Stimulated activated CD4-positive, alpha-beta T cell treated with anti-CD3 and anti-CD28 coated beads, Interleukin-2, amount 100 ng/mL, for 24 hours (primary cell): ENCODE measurements at regions not wholly inside any gene's neighbourhood (a gene's known extent, or its start where the extent isn't known, plus 50 kb on each side); places are given as distances from the start of the nearest gene placed in this dataset.
"Not testable (repeated sequence)": the region's sequence is repeated elsewhere in the genome, so short reads cannot be mapped to it uniquely, and the experiment has no call there.

ENCODE experiments used
- DNase-seq, 2 donors: peaks; one replicate each; pipeline ENCODE4 v3.0.0-alpha.2; 2020

DNA sequence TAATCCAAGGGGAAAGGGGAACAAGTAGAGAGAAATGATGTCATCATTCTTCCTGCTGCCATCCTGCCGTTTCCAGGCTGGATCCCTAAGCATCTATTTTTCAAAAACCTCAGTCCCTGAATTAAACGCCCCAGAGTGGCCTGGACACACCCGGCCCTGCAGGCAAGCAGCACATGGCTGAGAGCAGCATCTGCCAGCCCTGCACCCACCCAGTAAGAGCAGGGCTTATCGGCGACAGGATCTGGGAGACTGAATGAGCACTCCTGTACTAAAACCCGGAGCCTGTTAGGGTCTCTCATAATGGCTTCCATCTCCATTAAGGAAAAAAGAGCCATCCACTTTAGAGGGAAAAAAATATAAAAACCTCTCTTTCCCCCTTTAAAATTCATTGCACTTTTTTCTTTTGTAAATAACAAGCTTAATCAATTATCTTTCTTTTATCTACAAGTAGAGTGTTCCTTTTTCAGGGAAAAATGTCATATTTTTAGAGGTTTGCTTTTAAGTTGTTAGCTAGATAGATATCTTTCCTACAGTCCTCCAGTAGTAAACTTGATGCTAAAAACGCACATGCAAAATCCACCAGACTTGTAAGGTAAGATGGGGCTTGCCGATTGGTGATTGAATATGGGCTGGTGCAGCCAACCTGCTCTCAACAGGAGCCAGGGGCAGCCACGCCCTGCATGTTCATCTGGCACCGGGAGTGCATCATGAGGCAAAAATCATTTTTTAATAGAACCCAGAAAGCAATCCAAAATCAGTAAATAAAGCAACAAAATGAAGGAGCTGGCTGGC is 457.8 kb downstream of the EIPR1 start:
- no peak for DNase-seq

DNA sequence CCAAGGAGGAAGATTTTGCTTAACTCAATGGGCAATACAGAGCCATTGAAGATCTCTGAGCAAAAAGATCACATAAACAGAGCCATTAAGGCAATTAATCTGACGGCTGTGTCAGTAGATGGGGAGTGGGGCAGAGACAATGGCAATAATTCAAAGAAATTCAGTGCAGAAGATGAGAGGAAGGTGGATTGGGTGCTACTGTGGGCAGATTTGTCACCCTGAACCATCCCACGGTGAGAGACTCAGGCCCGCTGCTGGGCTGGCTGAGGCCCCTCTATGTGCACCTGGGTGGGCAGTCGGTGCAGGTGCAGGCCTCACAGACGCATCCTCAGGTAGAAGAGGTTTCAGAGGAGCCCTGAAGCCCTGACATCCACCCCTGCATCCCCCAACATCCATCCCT is 458.6 kb downstream of the EIPR1 start:
- no peak for DNase-seq

DNA sequence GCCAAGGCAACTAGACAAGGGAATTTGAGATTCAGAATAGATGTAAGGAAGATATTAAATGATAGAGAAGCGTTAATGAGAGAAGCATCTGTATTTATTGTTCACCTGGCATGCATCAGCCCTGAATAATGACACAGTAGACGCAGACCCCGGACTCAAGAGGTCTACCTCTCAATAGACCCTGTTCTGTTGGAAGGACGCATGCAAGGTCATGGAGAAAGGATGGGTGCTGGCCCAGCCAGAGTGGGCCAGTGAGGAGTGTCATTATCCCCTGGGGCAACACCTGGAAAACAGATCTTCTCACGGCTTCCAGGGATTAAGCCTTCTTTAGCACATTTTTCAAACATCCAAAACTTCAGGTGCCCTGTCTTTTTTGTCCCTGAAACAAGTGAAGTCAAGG is 461.0 kb downstream of the EIPR1 start:
- no peak for DNase-seq

DNA sequence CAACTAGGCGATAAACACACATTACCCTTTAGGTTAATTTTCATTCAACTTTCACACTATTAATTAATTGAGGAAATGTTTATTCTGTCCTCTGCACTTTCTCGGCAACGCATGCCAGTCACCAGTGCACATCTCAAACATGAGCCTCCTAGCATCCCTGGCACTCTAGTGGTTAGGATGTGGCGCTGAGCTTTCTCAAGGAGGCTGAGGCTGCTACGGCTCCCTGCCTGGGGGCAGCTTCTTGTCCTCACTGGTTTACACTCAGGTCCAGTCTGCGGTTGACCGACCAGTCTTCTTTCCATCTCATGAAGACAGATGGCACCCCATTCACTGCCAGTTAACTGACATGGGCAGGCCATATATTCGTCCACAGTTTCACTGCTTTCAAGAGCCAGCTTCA is 463.4 kb downstream of the EIPR1 start:
- DNase-seq, result no peak

DNA sequence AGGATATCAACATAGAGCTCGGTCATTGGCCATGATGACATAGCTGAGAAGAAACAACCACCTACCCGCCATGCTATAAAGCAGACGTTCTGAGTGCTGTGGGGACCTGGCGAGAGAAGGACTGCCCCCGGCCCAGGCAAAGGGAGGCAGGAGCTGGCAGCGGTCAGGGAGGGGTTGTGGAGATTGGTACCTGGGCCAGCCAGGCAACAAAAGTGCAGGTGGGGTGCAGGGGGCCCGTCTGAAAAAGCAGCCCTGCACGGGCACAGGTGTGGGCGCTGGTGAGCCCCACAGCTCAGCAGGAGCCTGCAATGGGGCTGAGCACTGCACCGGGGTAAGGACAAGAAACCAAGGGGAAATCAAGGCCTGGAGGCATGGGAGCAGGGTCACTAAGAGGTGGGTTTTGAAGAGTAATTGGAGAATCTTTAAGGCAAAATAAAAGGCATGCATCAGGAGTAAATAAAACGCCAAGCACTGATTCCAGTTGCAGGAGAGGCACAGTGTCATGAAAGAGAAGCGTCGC is 464.0 kb downstream of the EIPR1 start:
- no peak for DNase-seq

DNA sequence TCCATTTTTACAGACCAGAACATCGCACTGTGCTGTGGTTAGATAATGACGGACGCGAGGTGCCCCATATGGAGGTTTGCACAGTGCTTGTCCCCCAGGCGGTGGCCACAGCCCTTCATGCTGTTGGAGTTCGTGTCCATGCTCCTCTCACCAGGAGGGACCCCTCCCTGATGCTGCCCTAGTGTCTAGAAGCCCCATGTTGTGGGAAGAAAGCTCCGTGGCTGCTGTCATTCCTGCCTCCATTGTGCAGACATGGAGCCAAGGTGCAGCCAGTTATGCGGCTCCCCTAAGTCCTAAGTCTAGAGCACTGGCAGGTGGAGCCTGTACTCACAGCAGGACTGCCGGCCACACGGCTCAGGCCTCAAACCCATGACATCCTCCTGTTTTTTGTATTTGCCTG is 464.9 kb downstream of the EIPR1 start:
- DNase-seq, result no peak

DNA sequence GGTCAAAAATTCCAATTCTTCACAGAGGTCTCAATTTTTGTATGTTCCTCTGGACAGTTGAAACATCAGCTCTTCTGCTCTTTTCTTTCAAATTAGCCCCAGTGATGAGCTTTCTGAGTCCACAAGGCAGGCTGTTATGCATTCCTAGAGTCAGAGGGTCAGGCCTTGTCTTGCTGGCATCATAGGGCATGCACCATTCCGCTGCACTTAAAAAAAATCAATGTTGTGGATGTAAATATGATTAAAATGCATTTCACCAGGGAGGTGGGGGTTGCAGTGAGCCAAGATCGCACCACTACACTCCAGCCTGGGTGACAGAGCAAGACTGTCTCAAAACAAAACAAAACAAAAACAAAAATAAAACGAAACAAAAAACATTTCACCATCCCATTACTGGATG is 465.3 kb downstream of the EIPR1 start:
- no peak for DNase-seq

DNA sequence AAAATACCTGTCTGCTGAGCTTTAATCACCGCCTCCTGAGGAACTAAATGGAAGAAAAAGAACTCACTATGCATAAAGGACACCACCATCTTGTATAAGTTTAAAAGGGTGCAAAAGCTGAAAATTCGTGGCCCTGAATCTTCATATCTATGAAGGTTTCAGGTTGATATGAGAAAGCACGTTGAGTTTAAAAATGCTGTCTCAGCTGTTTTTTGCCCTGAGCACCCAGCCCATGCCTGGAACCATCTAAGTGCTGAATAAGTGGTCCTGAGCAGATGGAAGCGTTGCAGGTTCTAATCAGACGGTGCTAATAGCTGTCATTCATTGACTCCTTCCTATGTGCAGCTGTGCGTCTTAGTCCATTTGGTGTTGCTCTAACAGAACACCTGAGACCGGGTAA is 467.4 kb downstream of the EIPR1 start:
- no peak for DNase-seq

DNA sequence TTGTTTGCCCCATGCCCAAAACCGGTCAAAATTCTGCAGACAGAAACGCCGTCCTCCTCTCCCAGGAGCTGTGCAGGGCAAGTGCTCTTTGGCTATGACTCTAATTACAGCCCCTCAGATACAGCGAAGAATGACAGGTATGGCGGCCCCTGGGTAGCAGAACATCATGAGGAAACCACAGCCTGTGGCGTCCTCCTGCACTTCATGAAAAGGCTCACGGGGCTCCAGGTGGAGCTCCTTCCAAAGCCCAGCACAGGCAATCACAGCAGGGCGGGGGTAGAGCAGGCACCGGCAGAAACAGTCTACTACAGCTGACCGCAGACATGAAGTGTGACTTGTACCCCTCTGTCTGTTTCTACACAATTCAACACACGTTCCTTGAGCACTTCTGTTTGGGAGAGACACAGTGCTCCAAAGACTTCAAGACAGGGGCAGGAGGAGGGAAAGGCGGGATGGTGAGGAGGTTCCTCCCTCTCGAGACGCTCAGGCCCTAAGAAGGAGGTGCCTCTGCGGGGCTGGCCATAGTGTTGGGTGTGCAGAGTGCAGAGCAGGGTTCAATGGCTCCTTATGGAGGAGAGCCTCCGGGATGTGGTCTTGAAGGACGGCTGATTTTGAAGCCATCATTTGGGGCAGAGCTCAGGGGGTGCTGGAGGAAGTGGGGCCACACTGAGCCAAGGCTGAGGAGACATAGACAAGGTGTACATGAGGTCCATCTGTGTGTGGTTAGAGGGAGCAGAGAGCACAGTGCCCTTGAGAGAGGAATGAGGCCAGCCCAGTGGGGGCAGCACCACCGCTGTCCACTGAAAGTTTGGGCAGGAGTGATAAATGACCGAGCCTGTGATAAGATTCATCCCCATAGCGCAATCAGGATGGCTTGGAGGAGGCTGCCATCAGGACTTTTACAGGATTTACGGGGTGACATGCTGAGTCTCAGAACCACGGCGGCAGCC is 468.3 kb downstream of the EIPR1 start:
- DNase-seq, result no peak

DNA sequence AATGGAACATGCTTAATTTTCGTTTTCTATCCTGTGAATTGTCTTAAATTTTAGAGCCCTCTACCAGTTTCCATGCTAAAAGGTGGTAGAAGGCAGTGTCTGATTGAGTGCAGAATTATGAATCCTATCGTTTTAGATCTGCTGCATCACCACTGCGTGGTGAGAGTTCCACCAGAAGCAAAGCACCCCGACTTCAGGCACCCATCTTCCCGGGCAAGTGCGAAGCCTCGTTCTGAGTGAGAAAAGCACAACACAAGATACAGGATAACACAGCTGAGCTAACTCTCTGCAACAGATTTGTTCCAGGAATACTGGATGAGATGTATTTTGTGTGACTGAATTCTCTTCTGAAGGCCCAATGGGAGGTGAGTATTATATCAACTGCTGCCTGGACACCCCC is 471.5 kb downstream of the EIPR1 start:
- no peak for DNase-seq

DNA sequence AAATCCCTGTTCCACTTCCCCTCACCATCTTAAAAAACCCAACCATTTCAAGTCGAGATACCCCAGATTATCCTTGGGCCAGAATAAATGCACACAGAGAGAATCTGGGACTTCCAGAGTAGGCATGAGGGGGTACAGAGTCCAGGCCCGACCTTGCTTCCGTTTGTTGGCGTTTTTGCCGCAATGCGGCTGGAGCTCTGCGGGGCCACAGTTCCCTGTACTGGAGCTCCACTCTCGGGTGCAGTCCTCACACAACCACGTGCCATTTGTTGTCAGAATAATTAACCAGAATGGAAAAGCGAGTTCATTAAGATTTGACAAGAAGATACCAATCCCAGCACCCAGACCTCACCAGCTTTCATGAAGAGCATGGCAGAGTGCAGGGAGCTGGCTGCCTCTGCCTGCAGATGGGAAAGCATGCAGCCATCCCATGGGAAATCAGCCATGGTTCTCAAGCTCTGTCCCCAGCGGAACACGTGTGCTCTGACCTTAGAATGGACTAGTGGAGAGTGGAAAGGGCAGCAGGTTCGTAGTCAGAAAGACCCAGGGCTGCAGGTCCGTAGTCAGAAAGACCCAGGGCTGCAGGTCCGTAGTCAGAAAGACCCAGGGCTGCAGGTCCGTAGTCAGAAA is 472.8 kb downstream of the EIPR1 start:
- no peak for DNase-seq

DNA sequence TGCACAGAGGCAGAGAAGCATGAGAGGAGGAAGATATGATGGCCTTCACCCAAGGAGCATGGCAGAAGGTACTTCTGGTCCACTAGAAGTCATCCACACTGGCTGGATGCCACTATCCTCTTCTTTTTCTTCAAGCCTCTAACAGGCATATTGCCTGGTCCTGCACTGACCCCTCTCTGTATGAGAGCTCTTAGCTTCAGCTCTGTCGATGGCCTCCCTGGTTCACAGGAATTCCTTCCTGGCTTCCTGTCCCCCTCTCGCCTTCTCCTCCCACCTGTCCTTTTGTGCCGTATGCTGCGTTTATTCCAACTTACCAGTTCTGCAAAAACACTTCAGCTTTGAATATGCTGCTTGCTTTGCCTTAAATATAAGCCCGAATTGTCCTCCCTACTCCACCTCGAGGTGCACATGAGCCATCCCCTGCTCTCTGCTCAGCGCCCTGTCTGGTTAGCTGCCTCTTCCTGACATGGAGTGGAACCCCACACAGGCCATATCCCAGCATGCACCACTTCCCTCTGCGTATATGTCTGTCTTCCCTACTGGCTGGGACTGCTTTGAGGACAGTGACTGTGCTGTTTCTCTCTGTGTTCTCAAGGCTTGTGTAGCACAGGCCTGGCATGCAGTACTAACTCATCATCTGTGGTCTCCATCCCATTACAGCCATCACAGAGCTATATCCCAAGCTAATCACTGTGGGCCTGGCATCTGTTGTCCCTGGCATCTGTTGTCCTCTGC is 474.9 kb downstream of the EIPR1 start:
- DNase-seq, result no peak

DNA sequence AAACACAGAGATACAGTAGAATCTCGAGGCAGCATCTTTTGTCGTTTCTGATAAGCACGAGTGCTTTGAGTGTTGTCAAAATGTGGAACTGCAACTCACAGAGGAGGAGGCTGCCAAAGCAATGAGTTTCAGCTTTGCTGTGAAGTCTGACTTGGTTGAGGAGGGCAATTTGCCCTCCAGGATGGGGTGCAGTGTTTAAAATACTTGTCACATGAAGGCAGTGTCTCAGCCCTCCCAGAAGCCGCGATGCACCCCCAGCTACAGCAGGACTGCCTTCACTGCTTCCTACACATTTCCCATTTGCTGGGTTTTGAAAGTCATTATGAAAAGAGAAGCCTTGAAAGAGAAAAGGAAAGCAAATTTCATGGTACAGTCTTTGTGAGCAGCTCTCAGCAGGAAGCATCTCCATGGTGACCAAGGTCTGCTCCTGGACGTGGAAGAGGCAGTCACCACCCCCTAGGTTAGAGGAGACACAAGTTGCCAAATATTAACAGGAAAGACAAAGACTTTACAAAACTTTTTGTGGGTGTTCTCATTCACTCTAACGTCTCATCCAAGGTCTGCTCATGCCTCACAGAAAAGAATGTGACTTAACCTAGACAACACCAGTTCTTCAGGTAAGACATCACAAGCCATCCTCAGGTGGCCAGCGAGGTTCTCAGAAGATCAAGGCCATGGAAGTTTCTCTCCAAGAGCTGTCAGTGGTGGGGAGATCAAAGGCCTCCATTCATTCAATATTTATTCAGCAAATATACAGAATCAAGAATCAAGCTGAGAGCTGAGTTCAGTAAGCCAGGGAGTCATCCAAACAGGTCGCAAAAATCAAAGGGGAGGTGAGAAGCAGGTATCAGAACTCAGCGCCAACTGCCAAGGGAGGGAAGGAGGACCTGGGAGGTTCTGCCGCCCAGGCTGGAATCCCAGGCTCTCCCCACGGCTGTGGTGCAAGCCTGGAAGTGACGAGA is 476.0 kb downstream of the EIPR1 start:
- DNase-seq, result no peak

DNA sequence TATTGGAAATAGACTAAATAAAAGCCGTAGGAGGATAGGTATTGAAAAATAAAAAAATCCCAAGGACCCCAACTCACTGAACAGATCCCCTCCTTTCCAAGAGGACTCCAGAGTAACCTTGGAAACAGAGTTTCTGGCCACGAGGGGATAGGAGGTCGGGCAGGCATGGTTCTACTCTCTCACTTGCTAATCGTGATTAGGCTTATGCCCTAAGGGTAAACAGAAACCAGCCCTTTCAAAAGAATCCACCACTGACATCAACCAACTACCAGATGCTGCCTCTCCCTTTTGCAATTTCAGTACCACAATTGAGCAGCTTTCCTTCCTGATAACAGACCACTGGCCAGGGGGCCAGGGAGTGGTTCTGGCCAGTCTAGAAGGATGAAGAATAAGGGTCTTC is 477.8 kb downstream of the EIPR1 start:
- no peak for DNase-seq

DNA sequence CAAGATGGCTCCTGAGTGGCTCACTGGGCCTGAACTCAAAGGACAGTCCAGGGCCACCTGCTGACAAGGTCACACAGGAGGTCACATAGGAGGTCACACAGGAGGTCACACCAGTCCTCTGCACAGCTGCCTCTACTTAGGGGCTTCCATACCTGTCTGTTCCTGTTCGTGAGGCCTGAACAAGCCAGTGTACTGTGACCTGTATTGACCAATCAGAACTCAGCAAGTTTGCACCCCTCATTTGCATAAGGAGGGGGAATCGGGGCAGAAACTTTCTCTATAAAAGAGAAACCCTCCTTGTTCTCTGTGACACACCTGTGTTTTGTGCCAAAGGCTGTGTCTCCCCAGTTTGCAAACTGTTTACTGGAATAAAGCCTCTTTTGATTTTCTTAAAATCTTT is 478.9 kb downstream of the EIPR1 start:
- DNase-seq, result no peak

DNA sequence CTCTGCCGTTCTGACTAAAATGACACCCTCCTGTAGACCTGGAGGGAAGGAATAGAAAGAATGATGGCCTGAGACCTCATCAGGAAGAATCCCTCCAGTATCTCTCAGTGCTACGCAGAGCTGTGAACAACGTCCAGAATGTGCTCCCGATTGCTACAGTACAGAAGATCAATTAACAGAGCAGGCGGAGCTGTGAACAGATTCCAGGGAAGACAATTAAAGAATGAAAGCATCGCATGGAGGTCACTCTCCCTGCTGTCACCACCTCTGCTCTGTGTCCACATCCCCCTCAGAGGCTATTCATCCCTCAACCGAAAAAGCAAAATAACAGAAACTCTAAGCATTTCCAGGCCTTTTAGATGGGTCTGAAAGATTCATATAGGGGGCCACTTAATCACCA is 481.0 kb downstream of the EIPR1 start:
- no peak for DNase-seq

DNA sequence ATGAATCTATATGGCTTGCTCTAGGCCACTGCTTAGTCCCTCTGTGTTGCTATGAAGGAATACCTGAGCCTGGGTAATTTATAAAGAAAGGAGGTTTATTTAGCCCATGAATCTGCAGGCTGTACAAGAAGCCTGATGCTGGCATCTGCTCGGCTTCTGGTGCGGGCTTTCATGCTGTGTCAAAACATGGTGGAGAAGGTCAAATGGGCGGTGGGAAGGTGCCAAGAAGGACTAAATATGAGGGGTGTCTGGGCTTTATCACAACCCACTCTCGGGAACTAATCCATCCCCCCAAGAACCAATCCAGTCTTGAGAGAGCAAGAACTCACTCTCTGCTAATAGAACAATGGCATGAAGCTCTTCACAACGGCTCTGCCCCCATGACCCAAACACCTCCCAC is 481.6 kb downstream of the EIPR1 start:
- DNase-seq, result no peak

DNA sequence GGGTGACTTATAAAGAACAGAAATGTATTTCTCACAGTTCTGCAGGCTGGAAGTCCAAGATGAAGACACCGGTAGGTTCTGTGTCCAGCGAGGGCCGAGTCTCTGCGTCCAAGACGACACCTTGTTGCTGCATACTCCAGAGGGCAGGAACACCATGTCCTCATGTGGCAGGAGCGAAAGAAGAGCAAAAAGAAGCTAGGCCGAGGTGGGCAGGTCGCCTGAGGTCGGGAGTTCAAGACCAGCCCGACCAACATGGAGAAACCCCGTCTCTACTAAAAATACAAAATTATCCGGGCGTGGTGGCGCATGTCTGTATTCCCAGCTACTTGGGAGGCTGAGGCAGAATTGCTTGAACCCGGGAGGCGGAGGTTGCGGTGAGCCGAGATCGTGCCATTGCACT is 483.6 kb downstream of the EIPR1 start:
- not testable (repeated sequence) for DNase-seq

DNA sequence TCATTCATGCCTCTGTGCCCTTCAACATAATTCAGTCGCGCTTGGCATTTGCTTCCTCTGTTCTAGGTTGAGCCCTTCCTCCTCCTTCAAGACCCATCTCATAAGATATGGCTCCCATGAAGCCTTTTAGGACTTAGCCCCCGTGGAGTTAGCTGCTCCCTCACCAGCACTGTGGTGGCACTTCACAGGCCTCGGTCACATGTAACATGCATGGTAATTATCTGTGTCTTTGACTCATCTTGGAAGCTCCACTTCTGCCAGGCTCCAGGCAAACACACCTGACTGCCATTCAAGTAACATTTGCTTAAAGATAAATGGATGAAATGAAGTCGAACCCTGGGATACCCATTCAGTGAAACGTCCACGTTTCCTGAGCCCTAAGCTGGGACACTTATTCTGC is 484.7 kb downstream of the EIPR1 start:
- DNase-seq, result no peak

DNA sequence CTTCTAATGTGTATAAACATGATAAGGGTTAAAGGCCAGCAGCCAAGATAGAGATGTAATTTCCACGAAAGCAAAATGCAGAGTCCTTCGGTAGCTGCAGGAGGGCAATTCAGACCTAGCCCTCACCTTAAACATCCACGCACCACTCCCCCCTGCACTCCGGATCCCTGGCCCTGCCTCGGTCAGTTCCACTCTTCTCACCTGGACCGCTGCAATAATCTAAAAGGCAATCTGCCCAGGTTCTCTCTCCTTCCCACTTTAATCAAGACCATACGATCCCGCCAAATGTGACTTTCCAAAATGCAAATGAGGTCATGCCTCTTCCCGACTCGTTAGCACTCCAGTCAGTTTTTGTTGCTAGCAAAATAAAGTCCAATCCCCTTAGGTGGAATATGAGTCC is 485.2 kb downstream of the EIPR1 start:
- DNase-seq, result no peak

DNA sequence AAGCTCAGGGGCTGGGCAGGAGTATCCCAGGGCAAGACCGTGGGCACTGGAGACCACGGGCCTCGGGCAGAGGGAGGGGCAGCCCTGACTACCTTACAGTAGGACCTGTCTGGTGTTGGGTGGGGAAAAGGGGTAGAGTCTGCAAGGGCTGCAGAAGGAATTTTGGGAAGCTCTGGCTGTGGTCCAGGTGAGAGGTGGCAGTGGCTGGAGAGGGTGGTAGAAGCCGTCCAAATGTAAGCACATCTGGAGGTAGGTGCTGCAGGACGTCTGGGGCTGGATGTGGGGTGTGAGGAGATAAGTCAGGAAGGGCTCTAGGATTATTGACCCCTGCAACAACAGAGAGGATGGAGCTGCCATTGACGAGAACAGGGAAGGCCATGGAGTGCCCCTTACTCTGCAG is 486.7 kb downstream of the EIPR1 start:
- DNase-seq, result no peak

DNA sequence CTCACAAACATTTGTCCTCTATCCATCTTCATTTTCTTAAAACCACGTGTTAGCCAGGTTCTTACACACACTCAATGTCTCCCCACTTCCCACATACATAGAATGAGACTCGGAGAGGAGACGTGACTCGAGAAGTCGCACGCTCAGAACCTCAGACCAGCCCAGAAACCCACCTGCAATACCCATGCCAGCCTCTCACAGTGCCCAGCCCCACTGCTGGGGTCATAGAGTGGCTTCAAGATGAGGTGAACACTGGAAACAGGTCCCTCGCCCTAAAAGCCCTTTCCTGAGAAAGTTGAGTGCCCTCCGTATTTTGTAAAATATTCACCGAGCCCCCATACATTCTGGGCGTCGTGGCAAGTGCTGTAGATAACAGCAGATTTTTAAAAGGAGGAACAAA is 487.4 kb downstream of the EIPR1 start:
- no peak for DNase-seq
